Right atrium auricular region (tissue), 2 donors: ENCODE measurements at regions not wholly inside any gene's neighbourhood (a gene's known extent, or its start where the extent isn't known, plus 50 kb on each side); places are given as distances from the start of the nearest gene placed in this dataset.

ENCODE experiments used
- DNase-seq: peaks from one replicate; pipeline ENCODE4 v3.0.0-alpha.2; 2019; ENCODE audit warnings: low spot score
- H3K27ac ChIP-seq, 2 donors: fragments of 200-600 bp; sonication (generic); 1 replicate in 1 of 2; 2 replicates in 1 of 2; pipeline ENCODE4 v1.5.1; 2016 to 2019
- H3K27me3 ChIP-seq, 2 donors: fragments of 200-600 bp; sonication (generic); one replicate each; pipeline versions ENCODE4 v1.5.1 to v1.6.0; 2017 to 2019
- H3K36me3 ChIP-seq: fragments of 200-600 bp; sonication (generic); one replicate; pipeline ENCODE4 v1.5.1; 2016
- H3K4me1 ChIP-seq, 2 donors: fragments of 200-600 bp; sonication (generic); one replicate each; pipeline versions ENCODE4 v1.5.1 to v1.6.0; 2017 to 2019
- H3K4me3 ChIP-seq, 2 donors: fragments of 200-600 bp; sonication (generic); 1 replicate in 1 of 2; 2 replicates in 1 of 2; pipeline ENCODE4 v1.5.1; 2017 to 2019; ENCODE audit warnings: mild to moderate bottlenecking in 1 of 2, moderate library complexity in 1 of 2
- H3K9me3 ChIP-seq, 2 donors: fragments of 200-600 bp; sonication (generic); one replicate each; pipeline ENCODE4 v1.5.1; 2019
- TF ChIP-seq, protein P1 (sequence below), 2 donors: fragments of 200-600 bp; sonication (generic); IDR thresholded peaks; one replicate each; pipeline ENCODE4 v1.5.1; 2019; ENCODE audit warnings: antibody characterized with exemption in 2 of 2

DNA sequence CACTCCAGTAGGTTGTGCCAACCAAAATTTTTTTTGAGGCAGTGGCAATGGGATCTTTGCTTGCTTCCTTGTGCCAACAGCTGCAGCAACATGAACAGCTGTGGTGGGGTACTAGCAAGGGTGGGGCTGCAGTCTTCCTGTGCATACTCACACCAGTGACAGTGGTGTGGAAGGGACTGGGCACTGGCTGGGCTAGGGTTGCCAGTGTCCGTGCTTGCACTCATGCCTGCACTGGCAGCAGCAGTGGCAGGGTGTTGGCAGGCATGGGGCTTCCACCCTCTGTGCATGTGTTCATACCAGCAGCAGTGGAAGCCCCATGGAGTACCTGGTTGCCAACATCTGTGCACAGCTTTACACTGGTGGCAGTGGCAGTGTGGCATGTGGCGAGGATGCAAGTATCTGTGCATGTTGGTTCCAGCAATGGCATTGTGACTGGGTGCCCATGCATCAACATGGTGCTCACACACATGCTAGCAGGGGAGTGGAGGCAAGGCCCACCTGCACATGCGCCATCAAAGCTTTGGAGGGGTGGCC is 1312.6 kb downstream of the PCDH18 start:
- TF ChIP-seq, protein P1, sequence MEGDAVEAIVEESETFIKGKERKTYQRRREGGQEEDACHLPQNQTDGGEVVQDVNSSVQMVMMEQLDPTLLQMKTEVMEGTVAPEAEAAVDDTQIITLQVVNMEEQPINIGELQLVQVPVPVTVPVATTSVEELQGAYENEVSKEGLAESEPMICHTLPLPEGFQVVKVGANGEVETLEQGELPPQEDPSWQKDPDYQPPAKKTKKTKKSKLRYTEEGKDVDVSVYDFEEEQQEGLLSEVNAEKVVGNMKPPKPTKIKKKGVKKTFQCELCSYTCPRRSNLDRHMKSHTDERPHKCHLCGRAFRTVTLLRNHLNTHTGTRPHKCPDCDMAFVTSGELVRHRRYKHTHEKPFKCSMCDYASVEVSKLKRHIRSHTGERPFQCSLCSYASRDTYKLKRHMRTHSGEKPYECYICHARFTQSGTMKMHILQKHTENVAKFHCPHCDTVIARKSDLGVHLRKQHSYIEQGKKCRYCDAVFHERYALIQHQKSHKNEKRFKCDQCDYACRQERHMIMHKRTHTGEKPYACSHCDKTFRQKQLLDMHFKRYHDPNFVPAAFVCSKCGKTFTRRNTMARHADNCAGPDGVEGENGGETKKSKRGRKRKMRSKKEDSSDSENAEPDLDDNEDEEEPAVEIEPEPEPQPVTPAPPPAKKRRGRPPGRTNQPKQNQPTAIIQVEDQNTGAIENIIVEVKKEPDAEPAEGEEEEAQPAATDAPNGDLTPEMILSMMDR (IDR thresholded peaks at IDR 0.05): no peak
- Histone ChIP-seq H3K27me3 (no peaks in the 10 kb centered on the region), H3K4me1 (no peaks in the 10 kb centered on the region), H3K4me3 (no peak overlapping the region), H3K27ac (no peak overlapping the region), H3K36me3 (no peaks in the 10 kb centered on the region), H3K9me3 (no peaks in the 10 kb centered on the region)
- no peak for DNase-seq

DNA sequence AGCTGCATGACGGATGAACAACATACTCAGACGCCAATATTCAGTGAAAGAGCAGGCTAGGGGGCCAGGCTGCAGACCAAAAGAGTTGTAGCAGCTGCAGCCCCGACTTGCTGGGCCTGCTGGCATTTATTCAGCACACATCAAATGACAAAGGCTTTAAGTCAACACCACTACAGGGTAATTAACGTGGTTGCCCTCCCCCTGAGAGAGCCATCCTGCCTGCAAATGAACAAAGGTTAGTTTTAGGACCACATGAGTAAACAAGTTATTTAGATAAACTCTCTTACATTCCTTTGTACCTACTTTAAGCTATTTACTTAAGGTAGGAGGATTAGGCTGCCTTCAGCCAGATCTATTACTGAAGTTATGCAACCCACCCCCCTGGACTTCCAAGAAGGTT is 1329.1 kb downstream of the PCDH18 start:
- Histone ChIP-seq H3K36me3 (no peaks in the 10 kb centered on the region), H3K4me1 (no peaks in the 10 kb centered on the region), H3K27me3 (no peaks in the 10 kb centered on the region), H3K27ac (no peak overlapping the region), H3K4me3 (no peak overlapping the region), H3K9me3 (no peaks in the 10 kb centered on the region)
- TF ChIP-seq, protein P1 (IDR thresholded peaks at IDR 0.05): no peak
- no peak for DNase-seq

DNA sequence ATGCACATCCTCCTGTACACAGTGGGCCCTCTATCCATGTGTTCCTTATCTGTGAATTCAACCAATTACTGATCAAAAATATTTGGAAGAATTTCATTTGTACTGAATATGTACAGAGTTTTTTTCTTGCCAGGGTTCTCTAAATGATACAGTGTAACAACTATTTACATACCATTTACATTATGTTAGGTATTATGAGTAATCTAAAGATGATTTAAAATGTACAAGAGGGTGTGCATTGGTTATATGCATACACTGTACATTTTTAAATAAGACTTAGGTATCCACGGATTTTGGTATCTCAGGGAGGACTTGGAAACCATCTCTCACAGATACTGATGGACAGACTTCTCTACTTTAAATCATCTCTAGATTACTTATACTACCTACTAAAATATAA is 1333.9 kb downstream of the PCDH18 start:
- H3K27ac ChIP-seq: no peak overlapping the region
- TF ChIP-seq, protein P1 (IDR thresholded peaks at IDR 0.05): no peak

DNA sequence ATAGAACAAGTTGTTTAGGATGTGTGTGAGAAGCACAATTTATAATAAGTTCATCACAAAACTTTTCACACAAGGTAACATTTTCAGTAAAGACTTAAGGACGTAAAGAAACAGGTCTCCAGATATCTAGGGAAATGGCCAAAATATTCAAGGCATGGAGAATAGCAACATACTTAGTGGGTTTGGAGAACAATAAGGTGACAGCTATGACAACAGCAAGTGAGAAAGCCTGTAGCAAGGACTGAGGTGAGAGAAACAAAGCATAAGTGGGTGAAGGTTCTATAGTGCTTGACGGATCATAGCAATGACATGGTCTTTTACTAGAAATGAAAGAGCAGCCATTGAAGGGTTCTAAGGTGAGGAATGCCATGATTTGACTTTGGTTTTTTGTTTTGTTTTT is 1337.3 kb downstream of the PCDH18 start:
- H3K4me3 ChIP-seq: no peak overlapping the region
- no peak overlapping the region for H3K27ac ChIP-seq
- H3K9me3 ChIP-seq: no peaks in the 10 kb centered on the region
- no peaks in the 10 kb centered on the region for H3K27me3 ChIP-seq
- TF ChIP-seq, protein P1 (IDR thresholded peaks at IDR 0.05): no peak
- H3K36me3 ChIP-seq: no peaks in the 10 kb centered on the region
- DNase-seq: no peak
- no peaks in the 10 kb centered on the region for H3K4me1 ChIP-seq

More for the DNA sequence above, 1333.9 kb downstream of the PCDH18 start:
- no peaks in the 10 kb centered on the region for H3K9me3 ChIP-seq
- H3K36me3 ChIP-seq: no peaks in the 10 kb centered on the region
- no peak for DNase-seq
- no peak overlapping the region for H3K4me3 ChIP-seq
- no peaks in the 10 kb centered on the region for H3K27me3 ChIP-seq
- H3K4me1 ChIP-seq: no peaks in the 10 kb centered on the region

DNA sequence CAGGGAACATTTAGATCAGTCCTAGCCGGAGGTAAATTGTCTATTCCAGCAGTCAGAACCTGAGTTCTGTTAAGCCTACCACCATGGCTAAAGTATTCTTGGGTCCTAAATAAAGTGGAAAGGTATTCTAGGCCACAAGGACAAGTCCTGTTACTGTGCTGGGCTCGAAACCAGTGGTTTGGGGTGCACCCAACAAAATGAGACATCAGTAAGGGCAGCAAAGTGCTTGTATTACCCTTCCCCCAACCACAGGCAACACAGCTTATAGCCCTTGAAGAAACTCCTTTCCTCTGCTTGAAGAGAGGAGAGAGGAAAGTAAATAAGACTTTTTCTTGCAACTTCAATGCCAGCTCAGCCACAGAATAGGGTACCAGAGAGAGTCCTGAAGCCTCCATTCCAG is 1345.6 kb downstream of the PCDH18 start:
- TF ChIP-seq, protein P1 (IDR thresholded peaks at IDR 0.05): no peak
- H3K4me3 ChIP-seq: no peak overlapping the region
- DNase-seq: no peak

DNA sequence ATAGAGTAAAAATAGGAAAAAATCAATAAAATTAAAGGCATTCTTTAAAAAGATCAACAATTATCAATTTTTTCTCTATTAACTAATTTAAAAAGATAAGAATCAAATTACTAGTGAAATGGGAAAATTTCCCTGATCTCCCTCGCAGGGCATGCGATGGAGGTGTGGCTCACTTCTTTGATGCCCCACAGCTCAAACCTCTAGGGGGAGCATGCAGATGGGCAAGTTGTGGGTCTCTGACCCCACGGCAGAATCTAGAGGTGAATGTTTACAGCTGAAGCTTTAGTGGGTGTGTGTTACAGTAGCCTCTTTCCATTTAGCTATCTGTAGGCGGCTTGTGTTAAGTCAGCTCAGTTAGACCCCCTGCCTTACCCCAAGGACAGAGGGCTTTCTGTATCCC is 1348.8 kb downstream of the PCDH18 start:
- H3K36me3 ChIP-seq: no peaks in the 10 kb centered on the region
- TF ChIP-seq, protein P1 (IDR thresholded peaks at IDR 0.05): no peak
- no peak overlapping the region for H3K27ac ChIP-seq
- no peaks in the 10 kb centered on the region for H3K27me3 ChIP-seq
- H3K9me3 ChIP-seq: peaks cover 0 to 5% of the 10 kb centered on the region in 2 donors
- no peak for DNase-seq
- no peaks in the 10 kb centered on the region for H3K4me1 ChIP-seq
- H3K4me3 ChIP-seq: no peak overlapping the region

More for the DNA sequence above, 1345.6 kb downstream of the PCDH18 start:
- no peaks in the 10 kb centered on the region for H3K4me1 ChIP-seq
- no peaks in the 10 kb centered on the region for H3K27me3 ChIP-seq
- H3K27ac ChIP-seq: no peak overlapping the region
- H3K9me3 ChIP-seq: peaks cover 0 to 5% of the 10 kb centered on the region in 2 donors
- H3K36me3 ChIP-seq: no peaks in the 10 kb centered on the region
